ENCODE measurements at regions not wholly inside any gene's neighbourhood (a gene's known extent, or its start where the extent isn't known, plus 50 kb on each side); places are given as distances from the start of the nearest gene placed in this dataset.

- H3K4me3 Mint-ChIP-seq, result no peak overlapping the region
- no peaks in the 10 kb centered on the region for H3K9me3 Mint-ChIP-seq
- H3K36me3 Mint-ChIP-seq (ENCODE audit: low read depth), result no peaks in the 10 kb centered on the region
- no peaks in the 10 kb centered on the region for H3K4me1 Mint-ChIP-seq (ENCODE audit: low read depth)
- H3K27ac Mint-ChIP-seq, result no peak overlapping the region
- peaks cover 6% of the 10 kb centered on the region for H3K27me3 Mint-ChIP-seq
Measured at GRCh38 chr7:131959106-131959812, 402.8 kb upstream of the PODXL start.

GRCh38 chr7:131957338-131958020 lies 401.1 kb upstream of the PODXL start:
- Mint-ChIP-seq H3K27me3 (peaks cover 6% of the 10 kb centered on the region), H3K36me3 (ENCODE audit: low read depth) (no peaks in the 10 kb centered on the region), H3K9me3 (no peaks in the 10 kb centered on the region), H3K27ac (no peak overlapping the region), H3K4me1 (ENCODE audit: low read depth) (no peaks in the 10 kb centered on the region), H3K4me3 (no peak overlapping the region)

GRCh38 chr7:131956864-131957263 lies 400.4 kb upstream of the PODXL start:
- Mint-ChIP-seq H3K36me3 (ENCODE audit: low read depth) (no peaks in the 10 kb centered on the region), H3K4me1 (ENCODE audit: low read depth) (no peaks in the 10 kb centered on the region), H3K27ac (no peak overlapping the region), H3K9me3 (no peaks in the 10 kb centered on the region), H3K27me3 (peaks cover 6% of the 10 kb centered on the region), H3K4me3 (no peak overlapping the region)

- H3K27ac Mint-ChIP-seq, result no peak overlapping the region
- no peaks in the 10 kb centered on the region for H3K36me3 Mint-ChIP-seq (ENCODE audit: low read depth)
- H3K4me1 Mint-ChIP-seq (ENCODE audit: low read depth), result no peaks in the 10 kb centered on the region
- H3K4me3 Mint-ChIP-seq, result no peak overlapping the region
- no peaks in the 10 kb centered on the region for H3K9me3 Mint-ChIP-seq
- peaks cover 6% of the 10 kb centered on the region for H3K27me3 Mint-ChIP-seq
Measured at GRCh38 chr7:131955679-131956078, 399.3 kb upstream of the PODXL start.

- H3K4me1 Mint-ChIP-seq (ENCODE audit: low read depth), result no peaks in the 10 kb centered on the region
- H3K27me3 Mint-ChIP-seq, result peaks cover 5% of the 10 kb centered on the region
- H3K4me3 Mint-ChIP-seq, result no peak overlapping the region
- H3K9me3 Mint-ChIP-seq, result no peaks in the 10 kb centered on the region
- no peak overlapping the region for H3K27ac Mint-ChIP-seq
- H3K36me3 Mint-ChIP-seq (ENCODE audit: low read depth), result no peaks in the 10 kb centered on the region
Measured at GRCh38 chr7:131953184-131953583, 396.8 kb upstream of the PODXL start.

GRCh38 chr7:131952365-131952764 lies 395.9 kb upstream of the PODXL start:
- no peak overlapping the region for H3K4me3 Mint-ChIP-seq
- H3K27me3 Mint-ChIP-seq, result peaks cover 4% of the 10 kb centered on the region
- no peaks in the 10 kb centered on the region for H3K36me3 Mint-ChIP-seq (ENCODE audit: low read depth)
- no peaks in the 10 kb centered on the region for H3K9me3 Mint-ChIP-seq
- no peak overlapping the region for H3K27ac Mint-ChIP-seq
- no peaks in the 10 kb centered on the region for H3K4me1 Mint-ChIP-seq (ENCODE audit: low read depth)

GRCh38 chr7:131950758-131951157 lies 394.3 kb upstream of the PODXL start:
- no peaks in the 10 kb centered on the region for H3K9me3 Mint-ChIP-seq
- no peaks in the 10 kb centered on the region for H3K4me1 Mint-ChIP-seq (ENCODE audit: low read depth)
- peaks cover 13% of the 10 kb centered on the region for H3K27me3 Mint-ChIP-seq
- no peak overlapping the region for H3K27ac Mint-ChIP-seq
- no peaks in the 10 kb centered on the region for H3K36me3 Mint-ChIP-seq (ENCODE audit: low read depth)
- H3K4me3 Mint-ChIP-seq, result no peak overlapping the region

- no peaks in the 10 kb centered on the region for H3K4me1 Mint-ChIP-seq (ENCODE audit: low read depth)
- no peak overlapping the region for H3K4me3 Mint-ChIP-seq
- H3K27me3 Mint-ChIP-seq, result peaks cover 14% of the 10 kb centered on the region
- no peaks in the 10 kb centered on the region for H3K9me3 Mint-ChIP-seq
- no peak overlapping the region for H3K27ac Mint-ChIP-seq
- H3K36me3 Mint-ChIP-seq (ENCODE audit: low read depth), result no peaks in the 10 kb centered on the region
Measured at GRCh38 chr7:131949659-131950058, 393.2 kb upstream of the PODXL start.

- Mint-ChIP-seq H3K36me3 (ENCODE audit: low read depth) (no peaks in the 10 kb centered on the region), H3K9me3 (no peaks in the 10 kb centered on the region), H3K27me3 (peaks cover 23% of the 10 kb centered on the region), H3K4me1 (ENCODE audit: low read depth) (no peaks in the 10 kb centered on the region), H3K4me3 (no peak overlapping the region), H3K27ac (no peak overlapping the region)
Measured at GRCh38 chr7:131948434-131949053, 392.1 kb upstream of the PODXL start.

- Mint-ChIP-seq H3K4me3 (no peak overlapping the region), H3K36me3 (ENCODE audit: low read depth) (no peaks in the 10 kb centered on the region), H3K27ac (no peak overlapping the region), H3K9me3 (no peaks in the 10 kb centered on the region), H3K27me3 (peaks cover 23% of the 10 kb centered on the region), H3K4me1 (ENCODE audit: low read depth) (no peaks in the 10 kb centered on the region)
Measured at GRCh38 chr7:131947661-131948060, 391.2 kb upstream of the PODXL start.

- no peaks in the 10 kb centered on the region for H3K36me3 Mint-ChIP-seq (ENCODE audit: low read depth)
- H3K4me1 Mint-ChIP-seq (ENCODE audit: low read depth), result no peaks in the 10 kb centered on the region
- H3K4me3 Mint-ChIP-seq, result no peak overlapping the region
- H3K9me3 Mint-ChIP-seq, result no peaks in the 10 kb centered on the region
- H3K27me3 Mint-ChIP-seq, result peaks cover 27% of the 10 kb centered on the region
- no peak overlapping the region for H3K27ac Mint-ChIP-seq
Measured at GRCh38 chr7:131945957-131946544, 389.6 kb upstream of the PODXL start.

- Mint-ChIP-seq H3K4me3 (no peak overlapping the region), H3K27me3 (peaks cover 27% of the 10 kb centered on the region), H3K36me3 (ENCODE audit: low read depth) (no peaks in the 10 kb centered on the region), H3K27ac (no peak overlapping the region), H3K4me1 (ENCODE audit: low read depth) (no peaks in the 10 kb centered on the region), H3K9me3 (no peaks in the 10 kb centered on the region)
Measured at GRCh38 chr7:131945313-131945911, 389.0 kb upstream of the PODXL start.

GRCh38 chr7:131944556-131945069 lies 388.2 kb upstream of the PODXL start:
- no peaks in the 10 kb centered on the region for H3K4me1 Mint-ChIP-seq (ENCODE audit: low read depth)
- no peaks in the 10 kb centered on the region for H3K36me3 Mint-ChIP-seq (ENCODE audit: low read depth)
- H3K27ac Mint-ChIP-seq, result no peak overlapping the region
- H3K4me3 Mint-ChIP-seq, result no peak overlapping the region
- peaks cover 23% of the 10 kb centered on the region for H3K27me3 Mint-ChIP-seq
- H3K9me3 Mint-ChIP-seq, result no peaks in the 10 kb centered on the region

GRCh38 chr7:131943646-131944045 lies 387.2 kb upstream of the PODXL start:
- Mint-ChIP-seq H3K27me3 (peaks cover 23% of the 10 kb centered on the region), H3K27ac (no peak overlapping the region), H3K4me1 (ENCODE audit: low read depth) (no peaks in the 10 kb centered on the region), H3K4me3 (no peak overlapping the region), H3K9me3 (no peaks in the 10 kb centered on the region), H3K36me3 (ENCODE audit: low read depth) (no peaks in the 10 kb centered on the region)

GRCh38 chr7:131943211-131943610 lies 386.8 kb upstream of the PODXL start:
- no peaks in the 10 kb centered on the region for H3K36me3 Mint-ChIP-seq (ENCODE audit: low read depth)
- no peaks in the 10 kb centered on the region for H3K4me1 Mint-ChIP-seq (ENCODE audit: low read depth)
- peaks cover 23% of the 10 kb centered on the region for H3K27me3 Mint-ChIP-seq
- H3K27ac Mint-ChIP-seq, result no peak overlapping the region
- H3K4me3 Mint-ChIP-seq, result no peak overlapping the region
- H3K9me3 Mint-ChIP-seq, result no peaks in the 10 kb centered on the region
